GM12865 (cell line): ENCODE measurements at regions not wholly inside any gene's neighbourhood (a gene's known extent, or its start where the extent isn't known, plus 50 kb on each side); places are given as distances from the start of the nearest gene placed in this dataset.

ENCODE experiments used
- DNase-seq: peaks from one replicate; pipeline ENCODE4 v3.0.0; 2010; ENCODE audit warnings: low read depth
- H3K4me3 ChIP-seq: 2 replicates; pipeline ENCODE4 v1.5.1; 2011; ENCODE audit warnings: mild to moderate bottlenecking, low read depth, low read length, control low read depth
- TF ChIP-seq, protein P1 (sequence below): IDR thresholded peaks from 2 replicates; pipeline ENCODE4 v1.5.1; 2011; ENCODE audit warnings: low read length, control low read depth, low read depth, inconsistent platforms; ENCODE audit not compliant: insufficient read depth; ENCODE audit errors: missing control alignments

DNA sequence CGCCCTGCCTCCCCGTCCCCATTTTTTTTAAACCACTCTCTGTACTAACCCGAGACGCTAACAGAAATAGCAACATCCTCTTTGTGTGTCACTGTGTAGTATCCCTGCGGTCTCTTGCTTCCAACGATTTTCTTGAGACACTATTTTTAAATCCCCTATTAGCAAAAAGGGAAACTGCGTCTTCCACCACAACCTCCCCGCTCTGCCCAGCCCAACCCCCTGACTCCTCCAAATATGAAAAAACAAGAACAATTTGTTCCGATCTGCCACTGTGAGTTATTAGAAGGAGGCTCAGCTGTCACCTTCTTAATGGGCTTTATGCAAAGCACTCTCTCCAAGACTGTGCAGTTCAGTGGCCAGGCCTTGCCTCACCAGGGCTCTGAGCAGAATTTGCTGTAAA lies 76.3 kb downstream of the MAP1LC3B2 start:
- TF ChIP-seq, protein P1, sequence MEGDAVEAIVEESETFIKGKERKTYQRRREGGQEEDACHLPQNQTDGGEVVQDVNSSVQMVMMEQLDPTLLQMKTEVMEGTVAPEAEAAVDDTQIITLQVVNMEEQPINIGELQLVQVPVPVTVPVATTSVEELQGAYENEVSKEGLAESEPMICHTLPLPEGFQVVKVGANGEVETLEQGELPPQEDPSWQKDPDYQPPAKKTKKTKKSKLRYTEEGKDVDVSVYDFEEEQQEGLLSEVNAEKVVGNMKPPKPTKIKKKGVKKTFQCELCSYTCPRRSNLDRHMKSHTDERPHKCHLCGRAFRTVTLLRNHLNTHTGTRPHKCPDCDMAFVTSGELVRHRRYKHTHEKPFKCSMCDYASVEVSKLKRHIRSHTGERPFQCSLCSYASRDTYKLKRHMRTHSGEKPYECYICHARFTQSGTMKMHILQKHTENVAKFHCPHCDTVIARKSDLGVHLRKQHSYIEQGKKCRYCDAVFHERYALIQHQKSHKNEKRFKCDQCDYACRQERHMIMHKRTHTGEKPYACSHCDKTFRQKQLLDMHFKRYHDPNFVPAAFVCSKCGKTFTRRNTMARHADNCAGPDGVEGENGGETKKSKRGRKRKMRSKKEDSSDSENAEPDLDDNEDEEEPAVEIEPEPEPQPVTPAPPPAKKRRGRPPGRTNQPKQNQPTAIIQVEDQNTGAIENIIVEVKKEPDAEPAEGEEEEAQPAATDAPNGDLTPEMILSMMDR = no peak
- no peak overlapping the region for H3K4me3 ChIP-seq
- DNase-seq = no peak

DNA sequence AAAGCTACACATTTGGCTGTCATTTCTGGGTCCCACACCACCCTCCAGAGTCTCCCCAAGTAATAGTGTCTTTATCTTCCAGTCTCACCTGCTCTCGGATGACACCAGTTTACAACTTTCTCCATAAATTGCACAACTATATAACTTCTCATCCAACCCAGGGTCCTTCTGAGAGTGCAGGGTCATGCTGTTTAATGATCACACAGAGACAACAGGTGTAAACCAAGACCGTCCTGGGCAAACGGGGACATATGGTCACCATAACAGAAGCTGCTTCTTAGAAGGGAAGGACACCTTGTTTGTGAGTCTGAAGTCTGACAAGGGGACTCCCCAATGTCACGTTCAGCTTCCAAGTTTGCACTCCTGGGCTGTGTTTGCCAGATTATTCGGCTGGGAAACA lies 74.3 kb downstream of the MAP1LC3B2 start:
- H3K4me3 ChIP-seq = no peak overlapping the region
- TF ChIP-seq, protein P1 = no peak
- no peak for DNase-seq

DNA sequence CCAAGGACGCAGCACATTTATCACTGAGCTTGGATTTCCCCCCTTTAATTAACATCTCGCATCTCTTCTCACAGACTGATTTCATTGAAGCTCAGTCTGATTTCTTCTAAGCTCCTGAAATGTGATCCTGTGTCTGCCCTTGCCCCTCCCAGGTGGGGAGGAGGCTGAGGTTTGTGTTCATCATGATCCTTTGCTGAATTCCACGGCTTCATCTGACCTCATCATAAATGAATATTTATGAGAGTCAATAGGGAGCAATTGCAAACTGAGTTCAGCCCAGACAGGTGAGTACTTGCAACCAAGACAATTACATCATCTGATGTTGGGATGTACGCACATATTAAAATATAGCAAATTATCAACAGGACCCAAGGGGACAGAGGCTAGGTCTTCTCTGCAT lies 72.4 kb downstream of the MAP1LC3B2 start:
- H3K4me3 ChIP-seq = no peak overlapping the region
- DNase-seq = no peak
- TF ChIP-seq, protein P1 = no peak

DNA sequence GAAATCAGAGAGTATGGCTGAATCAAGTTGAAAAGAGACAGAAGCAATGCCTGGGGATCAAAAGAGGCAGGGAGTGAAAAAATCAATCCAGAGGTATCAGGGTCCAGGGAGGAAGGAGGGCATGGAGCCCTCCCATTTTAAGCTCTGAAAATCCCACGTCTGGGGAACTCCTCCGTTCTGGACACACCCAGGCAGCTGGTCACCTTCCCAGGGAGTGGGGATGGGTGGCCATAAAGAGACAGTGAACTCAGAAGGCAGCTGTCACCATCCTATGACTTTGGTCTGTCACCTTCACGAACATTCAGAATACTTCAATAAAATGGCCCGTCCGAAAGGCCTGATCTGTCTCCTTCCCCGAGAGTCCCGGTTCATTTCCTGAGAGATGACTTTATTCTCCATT lies 71.6 kb downstream of the MAP1LC3B2 start:
- H3K4me3 ChIP-seq = no peak overlapping the region
- TF ChIP-seq, protein P1 = no peak
- no peak for DNase-seq

DNA sequence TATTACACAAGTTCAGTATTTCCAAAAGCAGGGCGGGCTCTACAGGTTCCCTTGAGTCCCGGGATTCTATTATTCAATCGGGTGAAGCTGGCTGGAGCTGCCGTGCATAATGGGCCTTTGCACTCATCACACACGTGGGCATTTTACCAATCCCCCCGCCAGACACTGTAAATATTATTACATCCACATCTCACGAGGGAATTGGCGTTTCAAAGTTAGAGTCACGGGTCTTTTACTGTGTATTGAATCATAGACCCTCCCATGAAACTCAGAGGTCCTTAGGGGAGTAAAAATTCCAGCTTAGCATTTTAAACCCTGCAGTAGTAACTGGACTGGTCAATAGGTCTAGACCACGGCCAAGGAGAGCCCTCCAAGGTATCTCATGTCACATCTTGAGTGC lies 70.3 kb downstream of the MAP1LC3B2 start:
- TF ChIP-seq, protein P1 = no peak
- DNase-seq = no peak
- no peak overlapping the region for H3K4me3 ChIP-seq

DNA sequence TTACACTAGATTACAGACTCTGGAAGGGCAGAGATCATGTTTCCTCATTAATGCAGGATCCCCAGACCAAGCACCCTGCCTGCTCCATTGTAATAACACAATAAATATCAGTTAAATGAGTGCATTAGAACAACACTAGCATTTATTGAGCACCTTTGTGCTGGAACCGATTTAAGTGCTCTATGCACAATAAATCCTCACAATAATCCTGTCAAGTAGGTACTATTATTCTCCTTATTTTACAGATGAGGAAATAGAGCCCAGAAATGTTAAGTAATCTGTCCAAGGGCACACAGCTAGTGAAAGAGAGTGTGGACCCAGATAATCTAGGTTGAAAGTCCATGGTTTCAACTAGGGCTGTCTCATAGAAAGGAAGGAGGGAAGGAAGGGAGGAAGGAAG lies 69.8 kb downstream of the MAP1LC3B2 start:
- DNase-seq = no peak
- TF ChIP-seq, protein P1 = no peak
- no peak overlapping the region for H3K4me3 ChIP-seq

DNA sequence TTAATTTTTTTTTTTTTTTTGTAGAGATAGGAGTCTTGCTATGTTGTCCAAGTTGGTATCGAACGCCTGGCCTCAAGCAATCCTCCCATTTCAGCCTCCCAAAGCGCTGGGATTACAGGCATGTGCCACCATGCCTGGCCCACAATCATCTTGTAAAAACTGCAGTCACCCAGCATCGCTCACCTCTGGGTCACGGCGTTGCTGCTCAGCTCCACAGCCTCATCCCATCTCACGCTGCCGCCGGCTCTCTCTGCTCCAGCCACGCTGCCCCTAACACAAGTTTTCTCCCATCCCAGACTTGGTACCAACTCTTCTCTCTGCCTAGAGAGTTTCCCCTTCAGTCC lies 69.2 kb downstream of the MAP1LC3B2 start:
- TF ChIP-seq, protein P1 = no peak
- no peak overlapping the region for H3K4me3 ChIP-seq
- DNase-seq = no peak
